Effector memory CD8-positive, alpha-beta T cell (primary cell): ENCODE measurements at regions not wholly inside any gene's neighbourhood (a gene's known extent, or its start where the extent isn't known, plus 50 kb on each side); places are given as distances from the start of the nearest gene placed in this dataset.

ENCODE experiments used
- ATAC-seq: fragments of 150-1000 bp; cut with Tn5 transposase; replicated peaks from 2 replicates; pipeline ENCODE4 v1.10.0; 2021; ENCODE audit warnings: mild to moderate bottlenecking, moderate library complexity
- DNase-seq, 3 experiments: peaks; one replicate each; pipeline ENCODE4 v3.0.0; 2021
- H3K27ac Mint-ChIP-seq, 2 donors: one replicate each; pipeline ENCODE4 v1.8.0; 2022; ENCODE audit warnings: mild to moderate bottlenecking in 2 of 2, mixed read lengths in 2 of 2, moderate library complexity in 2 of 2
- H3K27me3 Mint-ChIP-seq, 2 donors: one replicate each; pipeline ENCODE4 v1.8.0; 2022; ENCODE audit warnings: mixed read lengths in 2 of 2
- H3K36me3 Mint-ChIP-seq: one replicate; pipeline ENCODE4 v1.8.0; 2022; ENCODE audit warnings: mild to moderate bottlenecking, moderate library complexity, mixed read lengths; ENCODE audit not compliant: insufficient read depth
- H3K4me1 Mint-ChIP-seq, 2 donors: one replicate each; pipeline ENCODE4 v1.8.0; 2022; ENCODE audit warnings: low read depth in 2 of 2, mixed read lengths in 2 of 2
- H3K4me3 Mint-ChIP-seq, 2 donors: one replicate each; pipeline ENCODE4 v1.8.0; 2022; ENCODE audit warnings: mild to moderate bottlenecking in 2 of 2, mixed read lengths in 2 of 2, moderate library complexity in 2 of 2
- H3K9me3 Mint-ChIP-seq, 2 donors: one replicate each; pipeline ENCODE4 v1.8.0; 2022; ENCODE audit warnings: mixed read lengths in 2 of 2

DNA sequence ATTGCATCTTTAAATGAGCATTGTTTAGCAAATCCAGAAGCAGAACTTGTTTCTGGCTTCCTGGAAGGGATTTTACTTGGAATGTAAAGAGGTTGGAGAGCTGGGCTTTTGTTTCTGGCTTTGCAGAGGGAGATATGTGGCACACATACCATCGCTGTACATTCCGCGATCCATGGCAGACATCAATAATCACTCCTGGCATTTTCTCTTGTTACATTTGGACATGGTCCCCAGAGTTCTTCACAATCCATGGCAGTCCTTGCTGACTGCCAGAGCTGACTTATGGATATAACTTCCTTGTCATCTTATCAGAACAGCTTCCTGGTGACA lies 445.6 kb upstream of the SPRED2 start:
- Mint-ChIP-seq H3K4me1 (no peaks in the 10 kb centered on the region), H3K27me3 (no peaks in the 10 kb centered on the region), H3K9me3 (no peaks in the 10 kb centered on the region), H3K4me3 (no peak overlapping the region), H3K36me3 (no peaks in the 10 kb centered on the region), H3K27ac (no peak overlapping the region)
- ATAC-seq, result no peak
- DNase-seq, result no peak

DNA sequence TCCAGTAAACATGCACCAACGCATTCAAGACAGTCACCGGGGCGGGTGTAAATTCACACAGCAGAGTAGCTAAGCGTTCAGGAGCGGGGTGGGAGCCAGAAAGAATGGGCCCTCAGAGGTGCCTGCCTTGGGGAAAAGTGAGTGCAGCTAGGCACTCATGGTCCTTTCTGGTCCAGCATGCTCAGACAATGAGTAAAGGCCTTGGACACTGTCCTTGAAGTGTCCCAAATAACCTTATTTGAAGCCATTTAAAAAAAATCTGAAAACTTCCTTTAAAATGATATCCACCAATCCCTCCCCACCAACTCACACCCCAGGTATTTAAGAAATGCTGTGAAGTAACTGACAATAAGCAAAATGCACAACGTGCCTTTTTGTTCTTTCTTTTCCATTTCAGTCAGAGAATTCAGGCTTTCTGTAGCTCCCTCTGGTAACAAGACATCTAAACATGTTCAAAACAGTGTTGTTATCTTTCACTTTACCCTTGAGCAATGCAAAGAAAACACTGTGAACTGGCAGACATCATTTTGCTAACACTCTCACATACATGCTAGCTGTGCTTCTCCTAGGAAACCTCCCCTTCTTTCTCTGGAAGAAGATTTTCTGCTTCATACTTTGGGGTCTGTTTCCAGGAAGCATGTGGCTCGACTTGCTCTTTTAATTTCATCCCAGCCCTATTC lies 445.1 kb upstream of the SPRED2 start:
- no peaks in the 10 kb centered on the region for H3K4me1 Mint-ChIP-seq
- H3K27ac Mint-ChIP-seq, result no peak overlapping the region
- ATAC-seq (no peak), DNase-seq (no peak)
- no peaks in the 10 kb centered on the region for H3K27me3 Mint-ChIP-seq
- H3K4me3 Mint-ChIP-seq, result no peak overlapping the region
- H3K9me3 Mint-ChIP-seq, result no peaks in the 10 kb centered on the region
- H3K36me3 Mint-ChIP-seq, result no peaks in the 10 kb centered on the region

DNA sequence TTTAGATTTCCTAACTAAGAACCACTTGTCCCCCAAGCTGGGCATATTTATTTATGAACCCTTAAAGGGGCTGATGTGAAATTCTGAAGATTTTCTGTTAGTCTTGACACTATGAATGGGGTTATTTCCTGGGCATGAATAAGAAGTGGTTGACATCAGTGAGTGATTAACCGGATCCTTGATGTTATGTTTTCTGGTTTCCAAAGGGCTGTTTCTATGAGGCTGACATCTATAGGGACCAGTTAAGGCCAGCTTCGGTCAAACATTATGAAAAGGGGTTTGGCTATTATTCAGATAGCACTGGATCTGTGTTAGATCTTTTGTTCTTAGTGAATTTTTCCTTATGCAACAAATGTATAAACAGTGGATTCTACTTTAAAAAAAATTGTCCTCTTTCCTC lies 443.7 kb upstream of the SPRED2 start:
- DNase-seq (no peak), ATAC-seq (no peak)
- Mint-ChIP-seq H3K27me3 (no peaks in the 10 kb centered on the region), H3K36me3 (no peaks in the 10 kb centered on the region), H3K9me3 (no peaks in the 10 kb centered on the region), H3K4me1 (no peaks in the 10 kb centered on the region), H3K4me3 (no peak overlapping the region), H3K27ac (no peak overlapping the region)

DNA sequence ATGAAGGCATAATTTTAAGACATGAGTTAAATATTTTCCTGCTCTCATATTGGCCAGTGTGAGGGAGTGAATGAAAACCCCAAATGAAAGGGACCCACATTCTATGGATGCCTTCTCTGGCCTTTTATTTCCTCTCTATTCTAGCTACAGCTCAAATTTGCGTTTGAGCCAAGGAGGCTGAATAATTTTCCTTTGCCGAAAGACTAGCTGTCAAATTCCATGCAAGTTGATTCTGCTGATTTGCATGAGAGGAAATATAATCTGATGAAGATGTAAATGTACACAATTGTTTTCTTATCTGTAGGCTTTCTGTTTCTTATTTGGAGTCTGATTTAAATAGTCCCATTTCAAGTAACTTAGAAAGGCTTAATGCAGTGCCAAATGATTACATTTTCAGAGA lies 438.4 kb upstream of the SPRED2 start:
- no peak for DNase-seq
- H3K4me1 Mint-ChIP-seq, result no peaks in the 10 kb centered on the region
- no peak for ATAC-seq
- H3K9me3 Mint-ChIP-seq, result no peaks in the 10 kb centered on the region
- no peak overlapping the region for H3K27ac Mint-ChIP-seq
- H3K27me3 Mint-ChIP-seq, result no peaks in the 10 kb centered on the region
- H3K4me3 Mint-ChIP-seq, result no peak overlapping the region
- no peaks in the 10 kb centered on the region for H3K36me3 Mint-ChIP-seq

DNA sequence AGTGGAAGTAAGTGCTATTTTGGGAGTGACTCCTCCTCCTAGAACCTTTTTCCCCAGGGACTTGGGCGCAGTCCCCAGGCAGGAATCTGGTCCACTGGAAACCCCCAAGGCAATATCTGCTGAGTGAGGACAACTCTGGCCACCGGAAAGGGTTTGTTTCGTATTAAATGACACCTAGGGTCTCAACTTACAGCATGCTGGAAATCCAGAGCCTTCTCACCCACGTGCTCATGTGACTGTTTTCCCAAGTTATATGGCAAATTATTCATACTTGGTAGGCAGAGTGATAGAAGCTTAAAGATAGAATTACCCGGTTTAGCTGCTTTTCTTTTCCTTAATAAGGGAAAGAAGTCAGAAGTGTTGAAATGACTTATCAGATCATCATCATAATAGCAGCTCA lies 436.9 kb upstream of the SPRED2 start:
- H3K9me3 Mint-ChIP-seq, result no peaks in the 10 kb centered on the region

DNA sequence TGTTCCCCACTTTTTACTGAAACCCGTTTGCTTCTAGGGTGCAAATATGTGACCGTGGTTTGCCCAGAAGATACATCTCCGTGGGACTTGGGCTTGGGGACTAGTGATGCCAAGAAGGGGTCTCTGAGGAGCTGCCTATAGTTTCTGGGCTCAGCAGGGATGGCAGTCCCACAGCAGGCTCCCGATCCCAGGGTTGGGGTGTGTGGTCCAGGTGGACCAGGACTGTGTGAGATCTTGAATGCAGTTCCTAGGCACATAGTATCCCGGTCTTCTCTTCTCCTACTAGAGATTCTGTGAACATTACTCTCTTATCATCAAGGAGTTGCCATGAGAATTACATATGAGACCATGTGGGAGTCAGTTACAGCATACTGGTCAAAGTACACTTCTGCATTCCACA lies 435.8 kb upstream of the SPRED2 start:
- DNase-seq (no peak), ATAC-seq (no peak)
- H3K27ac Mint-ChIP-seq, result no peak overlapping the region
- H3K4me3 Mint-ChIP-seq, result no peak overlapping the region
- no peaks in the 10 kb centered on the region for H3K36me3 Mint-ChIP-seq
- H3K27me3 Mint-ChIP-seq, result no peaks in the 10 kb centered on the region
- no peaks in the 10 kb centered on the region for H3K9me3 Mint-ChIP-seq
- no peaks in the 10 kb centered on the region for H3K4me1 Mint-ChIP-seq

More for the DNA sequence above, 436.9 kb upstream of the SPRED2 start:
- H3K4me3 Mint-ChIP-seq, result no peak overlapping the region
- H3K36me3 Mint-ChIP-seq, result no peaks in the 10 kb centered on the region
- H3K27me3 Mint-ChIP-seq, result no peaks in the 10 kb centered on the region
- DNase-seq, result no peak
- H3K4me1 Mint-ChIP-seq, result no peaks in the 10 kb centered on the region
- no peak overlapping the region for H3K27ac Mint-ChIP-seq
- ATAC-seq, result no peak

DNA sequence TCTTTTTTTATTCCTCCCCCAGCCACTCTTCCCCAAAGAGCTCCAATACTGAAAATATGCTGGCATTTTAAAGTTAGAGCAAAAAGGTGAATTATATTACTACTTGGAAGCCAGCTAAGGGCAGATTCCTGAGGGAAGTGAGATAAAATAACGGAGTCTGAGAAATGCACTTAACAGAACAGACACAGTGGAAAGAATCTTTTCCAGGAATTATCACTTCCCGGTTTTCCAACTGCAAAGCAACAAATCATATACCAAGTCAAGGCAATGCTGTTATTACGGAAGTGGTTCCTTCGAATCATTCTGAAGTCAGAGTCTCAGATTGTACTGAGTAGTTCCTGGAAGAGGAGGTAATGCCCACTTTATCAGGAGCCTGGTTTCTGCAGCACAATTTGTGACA lies 435.0 kb upstream of the SPRED2 start:
- Mint-ChIP-seq H3K27ac (peak overlapping the region in 1 of 2 donors; percentile 26), H3K4me3 (no peak overlapping the region), H3K27me3 (no peaks in the 10 kb centered on the region), H3K9me3 (no peaks in the 10 kb centered on the region), H3K4me1 (no peaks in the 10 kb centered on the region), H3K36me3 (no peaks in the 10 kb centered on the region)
- ATAC-seq (no peak), DNase-seq (no peak)

DNA sequence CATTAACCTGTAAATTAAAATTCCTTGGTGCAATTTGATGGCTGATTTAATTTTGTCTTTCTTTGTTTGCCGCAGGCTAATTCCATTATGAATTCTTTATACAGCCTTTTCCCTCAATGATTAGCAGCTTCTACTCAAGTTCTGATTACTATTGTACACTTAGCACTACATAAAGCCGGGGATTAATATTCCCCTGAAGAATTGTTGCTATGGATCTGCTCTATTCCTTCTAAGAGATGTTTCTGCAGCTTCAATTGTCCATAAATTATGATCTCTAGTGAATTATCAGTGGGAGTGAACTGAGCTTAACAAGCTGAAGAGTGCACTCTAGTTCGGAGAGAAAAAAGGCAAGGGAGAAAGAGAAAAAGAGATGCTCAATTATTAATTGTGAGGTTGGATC lies 433.7 kb upstream of the SPRED2 start:
- H3K27ac Mint-ChIP-seq, result no peak overlapping the region
- ATAC-seq (no peak), DNase-seq (no peak)
- H3K9me3 Mint-ChIP-seq, result no peaks in the 10 kb centered on the region
- H3K4me3 Mint-ChIP-seq, result no peak overlapping the region
- H3K4me1 Mint-ChIP-seq, result no peaks in the 10 kb centered on the region
- H3K27me3 Mint-ChIP-seq, result no peaks in the 10 kb centered on the region
- no peaks in the 10 kb centered on the region for H3K36me3 Mint-ChIP-seq

DNA sequence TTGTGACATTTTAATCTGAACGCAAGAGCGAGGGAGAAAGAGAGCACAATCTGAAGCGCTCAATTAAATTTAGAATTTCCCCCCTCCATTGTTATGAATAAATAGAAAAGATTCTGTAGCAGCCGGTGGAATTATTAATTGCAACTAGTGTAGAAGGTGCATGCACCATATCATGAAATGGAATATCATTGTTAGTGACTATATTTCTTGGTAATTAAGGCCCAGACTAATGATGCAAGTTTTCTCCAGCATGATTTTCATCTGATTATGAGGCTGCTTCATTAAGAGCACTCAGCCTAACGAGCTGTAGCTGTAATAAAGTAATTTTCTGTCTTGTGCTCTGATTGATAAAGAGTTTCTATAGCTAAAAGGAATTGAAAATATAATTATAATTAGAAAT lies 432.2 kb upstream of the SPRED2 start:
- H3K27ac Mint-ChIP-seq, result no peak overlapping the region
- H3K4me1 Mint-ChIP-seq, result no peaks in the 10 kb centered on the region
- no peaks in the 10 kb centered on the region for H3K9me3 Mint-ChIP-seq
- ATAC-seq (no peak), DNase-seq (no peak)
- H3K36me3 Mint-ChIP-seq, result no peaks in the 10 kb centered on the region
- no peak overlapping the region for H3K4me3 Mint-ChIP-seq
- no peaks in the 10 kb centered on the region for H3K27me3 Mint-ChIP-seq

DNA sequence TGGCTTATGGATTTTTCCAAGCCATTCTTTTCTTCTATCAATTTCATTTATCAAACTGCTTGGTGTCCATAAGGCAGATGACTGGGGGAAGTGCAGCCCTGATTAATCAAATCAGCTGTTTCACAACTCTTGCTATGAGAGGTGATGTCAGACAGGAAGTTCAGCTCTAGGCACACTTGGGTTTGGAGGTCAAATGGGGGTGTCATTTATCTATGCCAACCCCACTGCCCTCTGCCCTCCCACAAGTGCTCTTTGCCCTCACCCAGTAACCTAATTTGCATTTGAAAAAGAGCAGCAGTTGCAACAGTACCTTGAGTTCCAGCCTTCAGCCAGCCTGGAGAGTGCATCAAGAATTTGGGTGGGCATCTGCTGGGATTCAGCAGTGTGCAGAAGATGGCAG lies 431.3 kb upstream of the SPRED2 start:
- H3K27ac Mint-ChIP-seq, result no peak overlapping the region
- no peak overlapping the region for H3K4me3 Mint-ChIP-seq
- no peaks in the 10 kb centered on the region for H3K36me3 Mint-ChIP-seq
- ATAC-seq (no peak), DNase-seq (no peak)
- H3K9me3 Mint-ChIP-seq, result no peaks in the 10 kb centered on the region
- H3K4me1 Mint-ChIP-seq, result no peaks in the 10 kb centered on the region
- H3K27me3 Mint-ChIP-seq, result no peaks in the 10 kb centered on the region

DNA sequence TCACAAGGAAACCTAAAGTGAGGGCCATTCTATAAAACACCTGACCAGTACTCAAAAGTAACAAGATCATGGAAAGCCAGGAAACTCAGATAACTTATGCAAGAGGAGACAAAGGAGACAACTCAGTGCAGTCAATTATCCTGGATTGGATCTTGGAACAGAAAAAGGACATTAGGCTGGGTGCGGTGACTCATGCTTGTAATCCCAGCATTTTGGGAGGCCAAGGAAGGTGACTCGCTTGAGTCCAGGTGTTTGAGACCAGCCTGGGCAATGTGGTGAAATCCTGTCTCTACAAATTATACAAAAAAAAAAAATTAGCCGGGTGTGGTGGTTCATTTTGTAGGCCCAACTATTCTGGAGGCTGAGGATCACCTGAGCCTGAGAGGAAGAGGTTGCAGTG lies 424.5 kb upstream of the SPRED2 start:
- H3K9me3 Mint-ChIP-seq, result peaks cover 0 to 6% of the 10 kb centered on the region in 2 donors
- H3K36me3 Mint-ChIP-seq, result no peaks in the 10 kb centered on the region
- ATAC-seq, result no peak
- H3K27ac Mint-ChIP-seq, result no peak overlapping the region
- H3K4me1 Mint-ChIP-seq, result no peaks in the 10 kb centered on the region
- DNase-seq, result no peak
- no peak overlapping the region for H3K4me3 Mint-ChIP-seq
- no peaks in the 10 kb centered on the region for H3K27me3 Mint-ChIP-seq

DNA sequence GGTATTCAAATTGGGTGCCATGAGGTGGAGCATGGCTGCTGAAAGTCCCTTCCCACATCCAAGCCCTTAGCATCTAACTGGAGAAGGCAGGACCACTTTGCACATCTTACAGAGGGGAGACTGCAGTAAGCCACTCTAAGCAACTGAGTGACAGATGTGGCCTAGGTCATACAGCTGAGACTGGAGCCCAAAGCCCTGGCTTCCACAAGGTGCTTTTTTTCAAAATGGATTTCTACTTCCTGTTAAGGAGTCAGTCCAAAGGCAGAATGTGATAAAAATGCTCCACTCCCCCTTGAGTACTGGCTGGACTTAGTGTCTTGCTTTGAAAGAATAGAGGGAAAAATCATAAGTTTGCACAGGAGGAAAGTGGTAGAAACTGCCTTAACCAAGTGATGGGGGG lies 424.0 kb upstream of the SPRED2 start:
- Mint-ChIP-seq H3K27ac (no peak overlapping the region), H3K36me3 (no peaks in the 10 kb centered on the region), H3K27me3 (no peaks in the 10 kb centered on the region), H3K9me3 (peaks cover 2 to 6% of the 10 kb centered on the region in 2 donors), H3K4me3 (no peak overlapping the region), H3K4me1 (no peaks in the 10 kb centered on the region)
- ATAC-seq (no peak), DNase-seq (no peak)

DNA sequence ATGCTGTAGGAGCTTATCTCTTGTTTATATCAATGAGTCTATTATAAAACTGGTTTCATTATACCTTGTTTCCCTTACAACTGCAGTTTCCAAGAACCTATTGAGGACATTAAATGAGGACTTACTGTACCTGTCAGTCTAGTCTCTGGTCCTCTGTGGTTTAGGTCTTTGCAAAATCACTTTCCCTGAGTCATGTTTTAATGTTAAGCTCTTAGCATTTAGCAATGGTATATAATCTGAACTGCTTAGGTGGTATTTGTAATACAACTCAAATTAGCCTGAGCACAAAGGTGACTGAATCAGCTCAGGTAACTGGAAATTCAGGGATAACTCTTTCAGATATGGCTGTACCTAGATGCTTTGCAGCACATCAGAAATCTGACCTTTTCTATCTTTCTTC lies 418.3 kb upstream of the SPRED2 start:
- H3K4me3 Mint-ChIP-seq, result no peak overlapping the region
- no peak overlapping the region for H3K27ac Mint-ChIP-seq
- no peak for DNase-seq
- H3K36me3 Mint-ChIP-seq, result no peaks in the 10 kb centered on the region
- H3K4me1 Mint-ChIP-seq, result no peaks in the 10 kb centered on the region
- H3K27me3 Mint-ChIP-seq, result no peaks in the 10 kb centered on the region
- H3K9me3 Mint-ChIP-seq, result peaks cover 0 to 3% of the 10 kb centered on the region in 2 donors
- ATAC-seq, result no peak

DNA sequence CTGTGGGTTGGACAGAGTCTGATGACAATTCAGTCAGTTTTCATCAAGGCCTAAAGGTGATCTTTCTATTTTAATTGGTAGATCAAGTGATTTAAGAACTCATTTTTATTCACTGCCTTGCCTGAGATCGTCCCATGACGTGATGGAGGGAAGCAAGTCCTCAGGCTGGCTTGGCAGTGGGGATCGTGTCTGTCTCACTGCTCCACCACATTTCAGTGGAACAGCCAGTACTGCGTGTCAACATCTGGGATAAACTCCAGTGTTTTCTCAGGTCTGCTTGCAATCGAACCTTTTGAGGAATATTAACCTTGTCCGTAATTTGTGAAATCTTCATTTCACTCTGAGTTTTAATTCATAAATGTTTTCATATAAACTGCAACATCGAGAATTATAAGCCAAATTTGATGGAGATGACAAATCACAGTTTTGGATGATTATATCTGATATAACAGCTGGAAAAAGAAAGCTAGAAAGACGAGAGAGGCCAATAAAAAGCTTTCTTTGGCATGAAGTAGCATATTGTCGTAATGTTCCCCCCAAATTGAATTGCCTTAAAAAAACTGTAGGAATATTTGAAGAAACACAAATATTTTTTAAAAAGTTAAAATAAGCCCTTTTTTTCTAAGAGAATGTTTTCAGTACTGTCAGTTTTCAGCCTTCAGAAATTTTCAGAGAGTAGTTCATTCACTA lies 414.7 kb upstream of the SPRED2 start:
- no peak for DNase-seq

More for the DNA sequence above, 414.7 kb upstream of the SPRED2 start:
- Mint-ChIP-seq H3K27me3 (no peaks in the 10 kb centered on the region), H3K4me3 (no peak overlapping the region), H3K36me3 (no peaks in the 10 kb centered on the region), H3K27ac (no peak overlapping the region), H3K4me1 (no peaks in the 10 kb centered on the region), H3K9me3 (peaks cover 0 to 3% of the 10 kb centered on the region in 2 donors)
- no peak for ATAC-seq
